GM18517 (cell line): ENCODE measurements at regions not wholly inside any gene's neighbourhood (a gene's known extent, or its start where the extent isn't known, plus 50 kb on each side); places are given as distances from the start of the nearest gene placed in this dataset.
A peak's percentile ranks its signal among the peaks of the same experiment; 100 is the strongest.

Source experiments
- ATAC-seq: cut with Tn5 transposase; IDR thresholded peaks from one replicate; pipeline ENCODE4 v1.9.1; 2021; ENCODE audit warnings: mild to moderate bottlenecking, moderate library complexity; ENCODE audit not compliant: unreplicated experiment

- no peak for ATAC-seq
These were observed 117.2 kb downstream of the SLC25A24 start for GRCh38 chr1:108082738-108083562.

GRCh38 chr1:108082001-108082400 lies 117.0 kb upstream of the VAV3 start:
- no peak for ATAC-seq

- no peak for ATAC-seq
These were observed 115.5 kb upstream of the VAV3 start for GRCh38 chr1:108080448-108080847.

- ATAC-seq: no peak
These were observed 114.6 kb upstream of the VAV3 start for GRCh38 chr1:108079440-108080025.

- no peak for ATAC-seq
These were observed 113.0 kb upstream of the VAV3 start for GRCh38 chr1:108077991-108078390.

GRCh38 chr1:108075055-108075454 lies 110.1 kb upstream of the VAV3 start:
- ATAC-seq: no peak

GRCh38 chr1:108072776-108073175 lies 107.8 kb upstream of the VAV3 start:
- no peak for ATAC-seq

GRCh38 chr1:108072212-108072611 lies 107.2 kb upstream of the VAV3 start:
- no peak for ATAC-seq

- peak; percentile 67 for ATAC-seq
These were observed 106.6 kb upstream of the VAV3 start for GRCh38 chr1:108071601-108072000.

- ATAC-seq: no peak
These were observed 105.7 kb upstream of the VAV3 start for GRCh38 chr1:108070662-108071061.

- no peak for ATAC-seq
These were observed 103.0 kb upstream of the VAV3 start for GRCh38 chr1:108067884-108068540.

GRCh38 chr1:108066808-108067207 lies 101.8 kb upstream of the VAV3 start:
- ATAC-seq: no peak

- no peak for ATAC-seq
These were observed 99.3 kb upstream of the VAV3 start for GRCh38 chr1:108064255-108064654.

- no peak for ATAC-seq
These were observed 98.7 kb upstream of the VAV3 start for GRCh38 chr1:108063703-108064102.

GRCh38 chr1:108059945-108060344 lies 95.0 kb upstream of the VAV3 start:
- ATAC-seq: no peak

- no peak for ATAC-seq
These were observed 92.6 kb upstream of the VAV3 start for GRCh38 chr1:108057541-108057940.

- ATAC-seq: no peak
These were observed 91.5 kb upstream of the VAV3 start for GRCh38 chr1:108056436-108056990.

- no peak for ATAC-seq
These were observed 90.4 kb upstream of the VAV3 start for GRCh38 chr1:108055387-108055786.

- no peak for ATAC-seq
These were observed 89.4 kb upstream of the VAV3 start for GRCh38 chr1:108054396-108054795.

- no peak for ATAC-seq
These were observed 88.5 kb upstream of the VAV3 start for GRCh38 chr1:108053270-108054013.
